Testis (tissue), 2 donors: ENCODE measurements at regions not wholly inside any gene's neighbourhood (a gene's known extent, or its start where the extent isn't known, plus 50 kb on each side); places are given as distances from the start of the nearest gene placed in this dataset.

Experiments
- POLR2A ChIP-seq: fragments of 450-650 bp; IDR thresholded peaks from one replicate; pipeline ENCODE4 v1.6.1; 2017; ENCODE audit warnings: antibody characterized with exemption, mild to moderate bottlenecking, moderate library complexity
- TF ChIP-seq, protein P1 (sequence below), 3 experiments: fragments of 450-650 bp in 2 of 3; fragments of 200-600 bp in 1 of 3; sonication (generic) in 1 of 3; IDR thresholded peaks; one replicate each; pipeline ENCODE4 v1.5.1; 2016 to 2019; ENCODE audit warnings: antibody characterized with exemption in 3 of 3, mild to moderate bottlenecking in 2 of 3, moderate library complexity in 1 of 3

DNA sequence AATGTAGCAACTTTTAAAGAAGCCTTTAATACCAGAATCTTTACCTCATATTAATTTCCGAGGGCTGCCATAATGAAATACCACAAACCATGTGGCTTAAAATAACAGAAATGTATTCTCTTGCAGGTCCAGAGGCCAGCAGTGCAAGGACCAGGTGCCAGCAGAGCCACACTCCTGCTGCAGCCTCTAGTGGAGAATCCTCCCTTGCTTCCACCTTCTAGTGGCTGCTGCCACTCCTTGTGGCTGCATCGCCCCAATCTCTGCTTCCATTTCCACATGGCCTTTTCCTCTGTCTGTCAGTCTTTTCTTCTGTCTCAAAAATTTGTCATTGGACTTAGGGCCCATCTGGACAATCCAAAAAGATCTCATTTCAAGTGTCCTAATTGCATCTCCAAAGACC, 401.5 kb downstream of the EFNA5 start:
- no peak for TF ChIP-seq POLR2A
- TF ChIP-seq, protein P1, sequence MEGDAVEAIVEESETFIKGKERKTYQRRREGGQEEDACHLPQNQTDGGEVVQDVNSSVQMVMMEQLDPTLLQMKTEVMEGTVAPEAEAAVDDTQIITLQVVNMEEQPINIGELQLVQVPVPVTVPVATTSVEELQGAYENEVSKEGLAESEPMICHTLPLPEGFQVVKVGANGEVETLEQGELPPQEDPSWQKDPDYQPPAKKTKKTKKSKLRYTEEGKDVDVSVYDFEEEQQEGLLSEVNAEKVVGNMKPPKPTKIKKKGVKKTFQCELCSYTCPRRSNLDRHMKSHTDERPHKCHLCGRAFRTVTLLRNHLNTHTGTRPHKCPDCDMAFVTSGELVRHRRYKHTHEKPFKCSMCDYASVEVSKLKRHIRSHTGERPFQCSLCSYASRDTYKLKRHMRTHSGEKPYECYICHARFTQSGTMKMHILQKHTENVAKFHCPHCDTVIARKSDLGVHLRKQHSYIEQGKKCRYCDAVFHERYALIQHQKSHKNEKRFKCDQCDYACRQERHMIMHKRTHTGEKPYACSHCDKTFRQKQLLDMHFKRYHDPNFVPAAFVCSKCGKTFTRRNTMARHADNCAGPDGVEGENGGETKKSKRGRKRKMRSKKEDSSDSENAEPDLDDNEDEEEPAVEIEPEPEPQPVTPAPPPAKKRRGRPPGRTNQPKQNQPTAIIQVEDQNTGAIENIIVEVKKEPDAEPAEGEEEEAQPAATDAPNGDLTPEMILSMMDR (IDR thresholded peaks at IDR 0.05) = no peak
